ENCODE measurements at regions not wholly inside any gene's neighbourhood (a gene's known extent, or its start where the extent isn't known, plus 50 kb on each side); places are given as distances from the start of the nearest gene placed in this dataset.
A peak's percentile ranks its signal among the peaks of the same experiment; 100 is the strongest.

GRCh38 chr11:70879601-70880285 is 372.6 kb downstream of the SHANK2 start:
- H3K4me3 ChIP-seq (ENCODE audit: insufficient read depth, low read length) = no peak overlapping the region
- no peaks in the 10 kb centered on the region for H3K36me3 ChIP-seq (ENCODE audit: insufficient read depth, low read length)
- H3K27me3 ChIP-seq (ENCODE audit: insufficient read depth, low read length) = no peaks in the 10 kb centered on the region
- no peak for TF ChIP-seq CTCF (IDR thresholded peaks at IDR 0.05; ENCODE audit: extremely low read depth, low read depth, low read length)
- DNase-seq (ENCODE audit: insufficient read length, low spot score, missing footprints) = peak; percentile 13
- H3K4me1 ChIP-seq (ENCODE audit: insufficient read depth, low read length) = no peaks in the 10 kb centered on the region
- no peak overlapping the region for H3K4me2 ChIP-seq (ENCODE audit: insufficient read depth, low read length)
- no peak overlapping the region for H2AFZ ChIP-seq (ENCODE audit: low read length)
- no peaks in the 10 kb centered on the region for H4K20me1 ChIP-seq (ENCODE audit: insufficient read depth, low read length)
- H3K9me3 ChIP-seq (ENCODE audit: low read depth, low read length) = no peaks in the 10 kb centered on the region
- H3K27ac ChIP-seq (ENCODE audit: low read depth, low read length) = no peak overlapping the region
- H3K79me2 ChIP-seq (ENCODE audit: insufficient read depth, low read length) = no peaks in the 10 kb centered on the region

GRCh38 chr11:70880416-70880815 is 372.0 kb downstream of the SHANK2 start:
- Histone ChIP-seq H3K27ac (ENCODE audit: low read depth, low read length) (no peak overlapping the region), H3K36me3 (ENCODE audit: insufficient read depth, low read length) (no peaks in the 10 kb centered on the region), H2AFZ (ENCODE audit: low read length) (no peak overlapping the region), H3K27me3 (ENCODE audit: insufficient read depth, low read length) (no peaks in the 10 kb centered on the region), H4K20me1 (ENCODE audit: insufficient read depth, low read length) (no peaks in the 10 kb centered on the region), H3K9me3 (ENCODE audit: low read depth, low read length) (no peaks in the 10 kb centered on the region), H3K4me1 (ENCODE audit: insufficient read depth, low read length) (no peaks in the 10 kb centered on the region), H3K4me3 (ENCODE audit: insufficient read depth, low read length) (no peak overlapping the region), H3K79me2 (ENCODE audit: insufficient read depth, low read length) (no peaks in the 10 kb centered on the region), H3K4me2 (ENCODE audit: insufficient read depth, low read length) (no peak overlapping the region)
- DNase-seq (ENCODE audit: insufficient read length, low spot score, missing footprints) = no peak
- no peak for TF ChIP-seq CTCF (IDR thresholded peaks at IDR 0.05; ENCODE audit: extremely low read depth, low read depth, low read length)

GRCh38 chr11:70881948-70882715 is 370.2 kb downstream of the SHANK2 start:
- Histone ChIP-seq H2AFZ (ENCODE audit: low read length) (no peak overlapping the region), H3K36me3 (ENCODE audit: insufficient read depth, low read length) (no peaks in the 10 kb centered on the region), H3K4me1 (ENCODE audit: insufficient read depth, low read length) (no peaks in the 10 kb centered on the region), H4K20me1 (ENCODE audit: insufficient read depth, low read length) (no peaks in the 10 kb centered on the region), H3K4me3 (ENCODE audit: insufficient read depth, low read length) (no peak overlapping the region), H3K4me2 (ENCODE audit: insufficient read depth, low read length) (no peak overlapping the region), H3K27ac (ENCODE audit: low read depth, low read length) (no peak overlapping the region), H3K9me3 (ENCODE audit: low read depth, low read length) (no peaks in the 10 kb centered on the region), H3K27me3 (ENCODE audit: insufficient read depth, low read length) (no peaks in the 10 kb centered on the region), H3K79me2 (ENCODE audit: insufficient read depth, low read length) (no peaks in the 10 kb centered on the region)
- no peak for DNase-seq (ENCODE audit: insufficient read length, low spot score, missing footprints)
- no peak for TF ChIP-seq CTCF (IDR thresholded peaks at IDR 0.05; ENCODE audit: extremely low read depth, low read depth, low read length)

GRCh38 chr11:70882716-70883085 is 369.7 kb downstream of the SHANK2 start:
- TF ChIP-seq CTCF (IDR thresholded peaks at IDR 0.05; ENCODE audit: extremely low read depth, low read depth, low read length) = no peak
- Histone ChIP-seq H3K27ac (ENCODE audit: low read depth, low read length) (no peak overlapping the region), H4K20me1 (ENCODE audit: insufficient read depth, low read length) (no peaks in the 10 kb centered on the region), H3K4me3 (ENCODE audit: insufficient read depth, low read length) (no peak overlapping the region), H3K9me3 (ENCODE audit: low read depth, low read length) (no peaks in the 10 kb centered on the region), H3K27me3 (ENCODE audit: insufficient read depth, low read length) (no peaks in the 10 kb centered on the region), H3K4me1 (ENCODE audit: insufficient read depth, low read length) (no peaks in the 10 kb centered on the region), H3K36me3 (ENCODE audit: insufficient read depth, low read length) (no peaks in the 10 kb centered on the region), H3K4me2 (ENCODE audit: insufficient read depth, low read length) (no peak overlapping the region), H2AFZ (ENCODE audit: low read length) (no peak overlapping the region), H3K79me2 (ENCODE audit: insufficient read depth, low read length) (no peaks in the 10 kb centered on the region)
- DNase-seq (ENCODE audit: insufficient read length, low spot score, missing footprints) = no peak

Data from osteoblast (primary cell).